HG03432 (cell line): ENCODE measurements at regions not wholly inside any gene's neighbourhood (a gene's known extent, or its start where the extent isn't known, plus 50 kb on each side); places are given as distances from the start of the nearest gene placed in this dataset.

Experiments
- ATAC-seq: cut with Tn5 transposase; IDR thresholded peaks from one replicate; pipeline ENCODE4 v1.9.1; 2021; ENCODE audit warnings: mild to moderate bottlenecking, moderate library complexity; ENCODE audit not compliant: unreplicated experiment

DNA sequence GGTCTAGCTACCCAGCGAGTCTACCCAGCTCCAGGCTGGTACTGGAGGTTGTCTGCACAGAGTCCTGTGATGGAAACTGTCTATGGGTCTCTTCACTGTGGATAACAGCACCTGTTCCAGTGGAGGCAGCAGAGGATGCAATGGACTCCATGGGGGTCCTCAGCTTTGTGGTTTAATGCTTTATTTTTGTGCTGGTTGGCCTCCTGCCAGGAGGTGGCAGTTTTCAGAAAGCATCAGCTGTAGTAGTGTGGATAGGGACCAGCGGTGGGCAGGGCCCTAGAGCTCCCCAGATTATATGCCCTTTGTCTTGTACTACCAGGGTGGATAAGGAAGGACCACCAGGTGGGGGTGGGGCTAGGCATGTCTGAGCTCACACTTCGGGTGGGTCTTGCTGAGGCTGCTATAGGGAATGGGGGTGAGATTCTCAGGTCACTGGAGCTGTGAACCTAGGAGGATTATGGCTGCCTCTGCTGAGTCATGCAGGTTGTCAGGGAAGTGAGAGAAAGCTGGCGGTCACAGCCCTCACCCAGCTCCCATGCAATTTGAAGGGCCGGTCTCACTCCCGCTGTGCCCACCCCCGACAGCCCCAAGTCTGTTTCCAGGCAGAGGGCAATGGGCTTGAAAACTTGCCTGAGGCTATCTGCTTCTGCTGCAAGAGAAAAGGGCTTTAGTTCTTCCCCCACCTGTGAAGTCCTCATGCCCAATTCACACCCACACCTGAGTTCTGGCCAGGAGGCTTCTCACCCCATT, 397.1 kb downstream of the TLE1 start:
- ATAC-seq: no peak

DNA sequence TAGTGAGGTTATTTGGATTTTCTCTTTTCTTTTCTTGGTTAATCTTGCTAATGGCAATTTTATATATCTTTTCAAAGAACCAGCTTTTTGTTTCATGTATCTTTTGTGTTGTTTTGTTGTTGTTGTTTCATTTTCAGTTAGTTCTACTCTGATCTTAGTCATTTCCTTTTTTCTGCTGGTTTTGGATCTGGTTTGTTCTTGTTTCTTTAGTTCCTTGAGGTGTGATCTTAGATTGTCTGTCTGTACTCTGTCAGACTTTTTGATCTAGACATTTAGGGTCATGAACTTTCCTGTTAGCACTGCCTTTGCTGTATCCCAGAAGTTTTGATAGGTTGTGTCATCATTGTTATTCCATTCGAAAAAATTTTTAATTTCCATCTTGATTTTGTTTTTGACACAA, 399.7 kb downstream of the TLE1 start:
- no peak for ATAC-seq

DNA sequence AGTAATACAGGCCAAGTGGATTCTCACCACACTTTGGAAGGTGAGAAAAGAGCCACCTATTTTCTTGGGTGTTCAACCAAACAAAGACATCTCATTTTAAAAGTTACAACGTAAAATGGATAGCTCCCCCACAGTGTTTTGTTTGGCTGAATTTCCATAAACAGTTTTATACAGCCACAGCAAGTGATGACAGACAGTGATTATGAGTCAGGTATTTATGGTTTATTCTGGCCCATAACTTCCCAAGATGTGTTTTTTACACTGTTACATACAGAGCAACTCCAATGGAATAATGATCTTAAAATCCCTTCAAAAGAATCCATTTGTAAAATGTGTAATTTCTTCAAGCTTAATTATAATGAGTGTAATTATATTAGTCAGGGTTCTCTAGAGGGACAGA, 421.3 kb downstream of the TLE1 start:
- ATAC-seq: no peak

DNA sequence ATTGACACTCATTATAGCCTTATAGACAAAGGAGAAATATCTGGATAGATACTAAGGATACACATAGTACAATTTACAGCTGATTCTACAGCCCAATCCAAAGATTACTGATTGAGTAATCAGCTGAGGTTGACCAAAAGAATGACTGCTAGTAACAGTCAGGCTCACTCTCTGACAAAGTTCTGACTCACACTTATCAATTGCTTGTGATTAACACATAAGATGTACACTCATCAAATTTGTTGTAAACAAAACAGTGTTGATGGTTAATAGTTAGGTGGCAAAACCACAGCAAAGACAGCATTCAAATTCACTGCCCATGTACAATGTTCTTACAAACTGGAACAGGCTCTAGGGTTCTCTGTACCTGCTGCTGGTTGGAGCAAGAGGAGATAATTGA, 422.7 kb downstream of the TLE1 start:
- no peak for ATAC-seq

DNA sequence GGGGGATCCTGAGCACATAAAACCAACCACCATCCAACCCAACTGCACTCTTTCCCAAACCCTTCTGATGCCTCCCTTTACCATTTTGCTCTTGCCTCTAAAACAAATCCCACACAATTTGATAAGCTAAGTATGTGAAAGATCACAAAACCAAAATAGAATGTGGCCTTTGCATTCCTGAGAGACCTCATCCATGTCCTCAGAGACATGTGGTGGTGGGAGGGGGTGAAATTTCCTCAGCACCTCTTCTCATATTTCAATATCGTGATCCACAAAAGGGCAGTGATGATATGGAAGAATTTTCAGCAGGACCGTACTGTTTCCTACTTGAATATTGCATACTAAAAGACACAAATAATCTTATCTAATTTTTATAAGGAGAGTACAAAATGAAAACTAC, 423.3 kb downstream of the TLE1 start:
- ATAC-seq: no peak

DNA sequence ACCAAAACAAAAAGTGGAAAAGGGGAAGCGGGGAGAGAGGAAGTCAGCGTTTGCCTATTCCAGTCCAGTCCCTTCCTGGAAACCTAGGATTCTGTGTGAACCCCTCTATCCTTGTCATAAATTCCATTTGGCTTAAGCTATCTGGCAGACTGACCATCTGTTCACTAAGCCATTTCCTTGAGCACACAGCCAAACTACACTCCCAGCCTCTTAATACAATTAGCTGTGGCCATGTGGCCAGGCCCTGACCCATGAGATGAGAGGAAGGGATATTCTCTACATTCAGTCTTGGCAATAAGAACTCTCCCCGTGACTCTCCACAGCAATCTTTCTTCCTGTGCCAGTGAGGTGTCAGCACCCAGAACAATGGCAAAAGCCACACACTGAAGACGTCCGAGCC, 424.8 kb downstream of the TLE1 start:
- no peak for ATAC-seq

DNA sequence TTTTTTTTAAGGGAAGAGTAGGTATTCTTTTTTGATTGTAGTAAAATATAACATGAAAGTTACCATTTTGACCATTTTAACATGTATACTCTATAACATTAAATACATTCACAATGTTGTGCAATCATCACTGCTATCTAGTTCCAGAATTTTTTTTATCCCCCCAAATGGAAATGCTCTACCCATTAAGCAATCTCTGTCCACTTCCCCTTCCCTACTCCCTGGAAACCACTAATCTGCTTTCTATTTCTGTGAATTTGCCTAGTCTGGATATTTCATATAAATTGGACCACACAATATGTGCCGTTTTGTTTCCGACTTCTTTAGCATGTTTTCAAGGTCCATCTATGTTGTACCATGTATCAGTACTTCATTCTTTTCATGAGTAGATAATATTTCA, 429.5 kb downstream of the TLE1 start:
- no peak for ATAC-seq

DNA sequence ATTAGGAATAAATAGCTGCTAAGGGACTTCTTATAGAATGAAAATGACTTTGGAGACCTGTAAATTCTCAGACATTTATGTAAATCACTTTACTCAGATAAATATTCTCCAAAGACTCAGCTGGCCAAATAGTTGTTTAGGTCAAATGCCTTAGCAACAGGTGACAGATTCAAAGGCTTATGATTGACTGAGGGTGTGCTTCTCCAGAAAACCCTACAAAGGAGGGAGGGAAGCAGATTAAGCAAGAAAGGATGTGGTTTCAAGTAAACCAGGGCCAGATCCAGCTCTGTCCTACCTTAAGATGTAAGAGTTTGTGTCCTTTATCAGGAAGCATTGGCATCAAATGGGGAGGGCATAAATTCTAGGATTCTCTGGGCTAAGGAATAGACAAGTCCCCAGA, 433.0 kb downstream of the TLE1 start:
- ATAC-seq: no peak

DNA sequence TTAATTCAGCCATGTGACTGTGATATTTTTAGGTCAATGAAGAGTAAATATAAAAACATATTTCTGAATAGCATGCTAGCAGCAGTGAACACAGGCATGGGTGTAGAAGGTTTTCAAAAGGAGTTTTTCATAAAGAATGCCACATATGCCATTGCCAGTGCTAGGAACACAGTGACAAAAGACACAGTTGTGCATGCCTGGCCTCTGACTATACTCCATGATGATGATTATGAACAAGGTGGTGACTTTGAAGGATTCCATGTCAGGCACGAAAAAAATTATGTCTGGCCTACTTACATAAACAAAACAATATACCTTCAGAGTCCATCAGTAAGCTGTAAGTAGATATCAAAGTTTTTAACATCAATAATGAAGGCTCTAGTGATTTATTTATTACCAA, 438.7 kb downstream of the TLE1 start:
- ATAC-seq: no peak

DNA sequence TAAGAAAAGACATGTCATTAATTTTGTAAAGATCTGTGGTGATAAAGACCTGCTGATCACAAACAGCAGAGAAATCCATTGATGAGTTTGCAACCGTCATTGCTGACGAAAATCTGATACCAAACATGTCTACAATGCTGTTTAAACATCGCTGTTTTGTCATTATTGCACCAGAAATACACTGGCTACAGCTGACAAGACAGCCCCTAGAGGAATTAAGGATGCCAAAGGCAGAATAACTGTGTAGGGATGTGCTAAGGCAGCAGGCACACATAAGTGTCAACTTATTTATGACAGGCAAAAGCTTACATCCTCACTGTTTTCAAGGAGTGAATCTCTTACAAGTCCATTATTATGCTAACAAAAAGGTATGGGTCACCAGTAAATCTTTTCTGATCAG, 439.3 kb downstream of the TLE1 start:
- no peak for ATAC-seq

DNA sequence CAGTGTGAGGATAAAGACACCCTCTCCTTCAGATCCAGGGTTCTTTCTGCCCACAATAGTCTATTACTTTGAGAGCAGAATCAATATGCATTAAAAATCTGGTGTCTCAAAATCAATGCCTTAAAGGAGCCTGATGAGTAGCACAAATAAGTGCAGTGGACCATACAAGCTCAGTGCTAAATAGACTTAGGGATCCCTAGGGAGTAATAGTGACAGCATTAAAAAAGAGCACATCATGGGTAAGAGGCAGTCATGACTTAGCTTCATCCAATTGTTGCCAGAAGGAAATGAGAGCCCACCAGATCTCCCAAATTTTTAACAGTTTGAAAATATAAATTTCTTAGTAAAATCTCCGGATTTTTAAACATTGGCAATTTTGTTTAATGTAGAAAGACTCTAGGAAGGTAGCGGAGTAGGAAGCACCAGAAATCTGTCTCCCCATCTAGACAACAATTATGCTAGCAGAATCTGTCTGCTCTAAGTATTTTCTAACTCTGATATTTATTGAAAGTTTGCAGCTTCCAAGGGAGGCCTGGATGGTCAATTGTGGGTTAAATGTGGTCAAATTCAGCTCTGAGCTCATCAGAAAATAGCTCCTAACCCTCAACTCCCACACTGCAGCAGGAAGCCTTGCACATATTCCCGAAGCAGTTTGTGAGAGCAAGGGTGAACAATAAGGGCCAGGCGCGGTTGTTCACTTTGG, 443.9 kb downstream of the TLE1 start:
- no peak for ATAC-seq

DNA sequence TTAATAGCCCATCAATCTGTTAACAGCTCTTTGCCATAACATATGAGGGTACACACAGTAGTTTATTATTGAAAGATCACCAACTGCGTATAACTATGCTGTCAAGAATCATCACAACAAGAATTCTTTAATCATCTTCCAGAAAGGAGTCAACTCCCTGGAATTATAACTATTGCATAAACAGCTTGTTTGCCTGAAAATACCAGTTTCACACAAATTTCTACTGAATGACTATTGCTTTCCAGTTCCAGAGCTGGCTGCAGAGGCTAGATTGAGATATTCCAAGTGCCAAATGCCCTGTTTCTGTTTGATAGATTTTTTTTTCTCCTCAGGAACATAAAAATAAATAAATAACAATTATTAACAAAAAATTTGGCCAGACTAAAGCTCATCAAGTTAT, 444.7 kb downstream of the TLE1 start:
- ATAC-seq: no peak

DNA sequence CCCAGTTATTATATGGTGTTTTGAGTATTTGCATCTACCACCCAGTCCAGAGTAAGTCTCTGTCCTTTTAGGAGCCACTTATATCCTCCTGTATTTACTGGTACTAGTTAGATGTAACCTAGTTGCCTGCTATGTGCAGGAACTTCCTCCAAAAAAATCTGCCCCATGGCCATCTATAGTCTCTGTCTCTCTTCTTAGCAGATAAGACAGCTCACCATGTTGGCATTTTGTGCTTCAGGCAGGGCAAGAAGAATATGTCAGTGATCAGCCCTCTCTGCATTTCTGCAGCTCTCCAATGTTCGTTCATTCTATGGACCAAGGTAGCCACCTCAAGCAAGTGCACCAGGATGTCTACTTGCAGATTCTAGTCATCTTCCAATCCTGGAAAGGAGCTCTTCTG, 446.5 kb downstream of the TLE1 start:
- ATAC-seq: no peak

DNA sequence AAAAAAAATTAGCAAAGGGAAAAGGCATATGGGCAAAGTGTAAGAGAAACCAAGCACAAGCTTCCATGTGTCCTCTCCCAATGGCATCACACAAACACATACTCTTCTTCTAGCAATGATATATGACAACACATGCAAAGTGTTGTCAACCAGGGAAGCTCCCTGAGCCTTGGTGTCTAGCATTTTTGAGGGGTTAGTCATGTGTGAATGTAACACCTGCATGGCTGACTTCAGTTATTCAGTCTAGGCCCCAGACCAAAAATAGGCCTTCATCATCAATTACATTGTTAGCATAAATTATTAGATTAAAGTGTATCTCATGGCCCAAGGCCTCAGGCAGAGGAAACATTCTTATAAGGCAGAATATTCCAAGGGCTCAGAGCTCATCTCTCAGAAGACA, 450.0 kb downstream of the TLE1 start:
- no peak for ATAC-seq

DNA sequence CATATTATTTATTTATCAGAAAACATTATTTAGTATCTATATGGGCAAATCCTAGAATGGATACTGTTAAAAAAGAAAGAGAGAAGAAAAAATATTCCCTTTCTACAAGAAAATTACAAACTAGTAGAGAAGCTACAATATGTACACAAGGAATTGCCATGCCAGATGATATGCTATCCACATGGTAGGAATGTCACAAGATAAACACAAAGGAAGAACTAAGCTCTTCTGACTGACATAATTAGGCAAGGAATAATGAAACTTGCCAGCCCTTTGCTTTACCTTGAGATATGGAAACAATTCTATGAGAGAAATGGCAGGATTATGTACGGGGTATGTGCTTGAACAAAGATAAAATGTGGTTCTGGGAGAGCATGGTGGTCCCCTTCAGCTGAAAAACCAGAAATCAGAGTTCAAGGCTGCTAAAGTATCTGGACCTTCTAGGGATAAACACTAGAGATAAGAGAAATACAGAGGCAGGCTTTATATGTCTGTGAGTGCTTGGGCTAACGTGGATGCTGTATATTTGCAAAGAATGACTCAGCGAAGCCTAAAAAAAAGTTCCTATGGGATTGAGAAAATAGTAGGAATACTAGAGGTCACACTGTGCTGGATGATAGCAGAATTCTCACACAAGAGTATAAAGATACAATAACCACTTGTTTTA, 451.6 kb downstream of the TLE1 start:
- ATAC-seq: no peak

DNA sequence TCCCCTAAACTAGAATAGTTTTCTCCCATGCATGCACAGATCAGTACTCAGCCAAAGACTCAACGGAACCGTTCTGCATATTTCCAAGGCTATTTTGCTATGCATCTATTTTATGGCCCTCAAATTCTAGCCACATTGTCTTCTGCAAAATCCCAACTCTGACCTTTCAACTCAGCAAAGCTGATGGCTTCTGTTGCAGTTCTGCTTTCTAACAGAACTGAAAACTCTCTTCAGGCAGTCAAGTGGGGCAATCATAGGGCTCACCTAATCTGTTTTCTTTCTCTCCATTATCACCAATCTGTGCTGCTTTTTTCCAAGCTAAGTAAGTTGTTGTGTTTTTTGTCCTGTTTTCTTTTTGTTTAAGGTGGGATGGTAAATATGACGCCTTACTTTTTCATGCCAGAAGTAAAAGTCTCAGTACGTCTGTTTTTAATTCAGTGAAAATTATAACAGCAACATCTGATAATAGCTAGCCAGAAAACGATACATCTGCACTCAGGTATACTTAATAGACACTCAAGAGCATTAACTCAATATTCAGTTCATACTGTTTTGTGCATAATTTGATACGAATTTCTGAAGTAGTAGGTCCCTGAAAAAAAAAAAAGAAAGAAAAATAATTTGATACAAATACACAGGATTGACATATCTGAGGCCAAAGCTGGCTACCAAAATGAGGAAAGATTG, 454.3 kb downstream of the TLE1 start:
- no peak for ATAC-seq

DNA sequence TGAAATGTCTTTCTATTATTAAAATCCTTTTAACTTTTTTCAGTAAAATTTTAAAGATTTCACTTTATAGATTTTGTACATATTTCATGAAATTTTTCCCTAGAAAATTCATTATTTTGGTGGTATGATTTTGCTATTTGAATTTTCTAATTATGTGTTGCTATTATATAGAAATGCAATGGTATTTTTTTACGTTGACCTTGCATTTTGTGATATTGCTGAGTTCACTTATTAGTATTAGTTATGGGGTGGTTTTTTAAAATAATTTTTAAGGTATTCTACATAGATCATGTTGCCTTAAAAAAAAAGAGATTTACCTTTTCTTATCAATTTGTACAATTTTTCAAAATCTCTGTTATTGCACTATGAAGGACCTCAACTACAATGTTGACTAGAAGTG, 458.3 kb downstream of the TLE1 start:
- no peak for ATAC-seq

DNA sequence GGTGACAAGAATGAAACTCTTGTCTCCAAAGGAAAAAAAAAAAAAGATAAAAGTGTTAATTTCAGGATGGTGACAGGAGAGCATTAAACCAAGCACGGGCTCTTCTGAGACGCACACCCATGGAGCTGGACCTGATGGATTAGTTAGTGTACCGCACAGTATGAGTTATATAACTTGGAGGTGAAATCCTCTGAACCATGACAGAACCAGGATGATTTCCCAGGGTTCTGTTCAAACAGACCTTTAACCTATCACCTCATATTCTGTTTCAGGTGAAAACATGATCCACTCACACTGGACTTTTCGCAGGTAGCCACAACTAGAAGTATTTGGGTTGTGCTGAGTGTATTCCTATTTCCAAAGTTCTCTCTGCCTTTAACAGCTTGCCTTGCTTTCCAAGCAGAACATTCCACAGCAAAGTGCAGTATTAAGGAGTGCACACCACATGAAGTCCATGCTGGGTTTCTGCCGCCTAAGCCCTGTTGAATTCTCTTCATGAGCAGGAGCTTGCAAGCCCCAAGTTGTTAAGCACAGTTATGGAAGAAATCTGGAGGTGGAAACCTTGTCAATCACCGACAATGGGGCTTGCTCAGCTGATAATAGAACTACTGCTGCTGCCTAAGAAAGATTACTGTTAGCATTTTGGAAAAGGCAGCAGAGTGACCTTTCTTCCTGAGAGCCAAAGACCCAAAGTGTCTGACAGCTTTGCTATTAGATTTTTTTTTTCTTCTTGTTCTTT, 461.7 kb downstream of the TLE1 start:
- no peak for ATAC-seq

DNA sequence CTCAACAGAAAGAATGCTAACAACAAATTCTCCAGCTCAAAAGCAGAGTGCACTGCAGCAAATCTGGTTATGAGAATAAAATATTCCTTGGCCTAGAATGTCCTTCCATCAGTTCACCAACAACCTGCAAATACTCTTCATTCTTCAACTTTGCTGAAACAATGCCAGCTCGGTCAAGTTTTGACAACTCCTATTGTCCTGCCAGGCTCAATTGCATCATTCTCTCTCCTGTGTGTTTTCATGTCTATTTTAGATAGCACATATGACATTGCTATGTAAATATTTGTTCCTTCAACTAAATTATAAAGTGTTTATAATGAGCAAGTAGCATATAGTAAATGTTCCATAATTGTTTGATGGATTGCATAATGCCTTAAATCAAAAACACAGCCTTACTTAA, 463.8 kb downstream of the TLE1 start:
- no peak for ATAC-seq

DNA sequence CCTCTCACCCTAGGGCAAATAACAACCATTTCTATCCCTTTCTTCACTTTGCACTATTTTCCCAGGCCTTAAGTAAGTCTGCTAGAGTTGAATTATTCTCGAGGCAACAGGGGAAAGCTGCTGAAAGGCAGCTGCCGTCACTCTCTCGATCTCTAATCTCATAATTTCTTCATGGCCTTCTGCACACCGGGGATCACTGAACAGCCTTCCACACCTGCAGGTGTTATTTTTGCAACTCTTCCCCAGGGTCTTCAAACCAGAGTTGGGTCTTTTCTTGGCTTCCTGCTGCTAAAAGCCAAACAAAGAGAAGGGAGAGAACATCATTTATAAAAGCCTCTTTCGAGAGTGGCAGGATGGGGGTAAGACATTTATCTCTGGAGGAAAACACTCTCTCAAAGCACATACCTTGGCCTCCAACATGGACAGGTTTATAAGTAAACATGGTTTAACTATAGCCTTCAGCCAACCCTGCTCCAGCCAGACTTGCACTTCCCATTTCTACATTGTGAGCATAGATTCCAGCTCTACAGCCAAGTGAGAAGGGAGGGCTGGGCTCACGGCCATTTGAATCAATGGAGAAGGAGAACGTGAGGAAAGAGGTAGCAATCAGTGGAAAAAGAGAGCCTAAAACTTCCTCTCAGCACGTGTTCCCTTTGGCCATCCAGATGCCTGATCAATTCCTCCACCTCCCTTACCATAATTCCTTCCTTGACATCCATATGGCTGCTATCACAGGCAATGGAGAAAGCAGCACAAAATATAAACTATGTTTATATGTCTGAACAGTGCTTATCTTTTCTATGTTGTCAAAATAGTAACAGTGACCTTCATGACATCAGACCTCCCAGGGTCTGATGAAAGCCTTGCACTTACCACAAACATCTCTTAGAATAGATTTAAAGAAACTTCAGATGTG, 464.9 kb downstream of the TLE1 start:
- ATAC-seq: no peak
